B cell (primary cell): ENCODE measurements at regions not wholly inside any gene's neighbourhood (a gene's known extent, or its start where the extent isn't known, plus 50 kb on each side); places are given as distances from the start of the nearest gene placed in this dataset.

ENCODE experiments used
- ATAC-seq: fragments of 200-7000 bp; cut with Tn5 transposase; one replicate; pipeline ENCODE4 v1.10.0; 2021; ENCODE audit warnings: low read depth, mild to moderate bottlenecking, moderate number of reproducible peaks, moderate library complexity
- CTCF ChIA-PET: fragments of 350-600 bp; sonication (Branson Sonifier 250); formaldehyde crosslinking; loops from one replicate; lab custom pipeline; 2021; ENCODE audit warnings: antibody characterized with exemption, inconsistent platforms; lab: Charles Lee
- POLR2A ChIA-PET: fragments of 350-600 bp; sonication (Branson Sonifier 250); formaldehyde crosslinking; loops from one replicate; lab custom pipeline; 2021; ENCODE audit warnings: antibody characterized with exemption; lab: Charles Lee
- DNase-seq: peaks from one replicate; pipeline ENCODE4 v3.0.0; 2013
- H2AFZ ChIP-seq: 2 replicates; pipeline ENCODE4 v1.6.1; 2012; ENCODE audit warnings: mild to moderate bottlenecking, low read depth, low read length; ENCODE audit not compliant: insufficient read depth, poor library complexity, severe bottlenecking
- H3K27ac ChIP-seq, 2 donors: 1 replicate in 1 of 2; 2 replicates in 1 of 2; pipeline ENCODE4 v1.5.1; 2012 to 2013; ENCODE audit warnings: low read length in 2 of 2, mild to moderate bottlenecking in 2 of 2, moderate library complexity in 1 of 2
- H3K27me3 ChIP-seq, 4 experiments: fragments of 200-600 bp in 1 of 4; sonication (generic) in 1 of 4; replicated peaks in 1 of 4; 1 replicate in 2 of 4; 2 replicates in 2 of 4; pipeline versions ENCODE4 v1.6.1 to v1.7.0; 2013 to 2016; ENCODE audit warnings: low read length in 3 of 4, mild to moderate bottlenecking in 2 of 4, mixed read lengths in 1 of 4, moderate library complexity in 1 of 4; ENCODE audit not compliant: insufficient read depth in 4 of 4, control insufficient read depth in 3 of 4; ENCODE audit errors: control extremely low read depth in 1 of 4
- H3K36me3 ChIP-seq, 2 experiments: replicated peaks in 1 of 2; 1 replicate in 1 of 2; 2 replicates in 1 of 2; pipeline versions ENCODE4 v1.6.1 to v1.7.1; 2013; ENCODE audit warnings: low read length in 1 of 2; ENCODE audit not compliant: insufficient read depth in 2 of 2, control insufficient read depth in 1 of 2; ENCODE audit errors: control extremely low read depth in 1 of 2, extremely low read depth in 1 of 2
- H3K4me1 ChIP-seq, 2 donors: fragments of 200-600 bp in 1 of 2; sonication (generic) in 1 of 2; 1 replicate in 1 of 2; 2 replicates in 1 of 2; pipeline versions ENCODE4 v1.5.1 to v1.6.1; 2013 to 2017; ENCODE audit warnings: low read length in 2 of 2; ENCODE audit not compliant: control insufficient read depth in 2 of 2, insufficient read depth in 2 of 2
- H3K4me2 ChIP-seq: replicated peaks from 2 replicates; pipeline ENCODE3; 2012; ENCODE audit warnings: mild to moderate bottlenecking, low read depth, low read length; ENCODE audit not compliant: poor library complexity, severe bottlenecking
- H3K4me3 ChIP-seq, 5 experiments: fragments of 200-600 bp in 1 of 5; sonication (generic) in 1 of 5; 1 replicate in 3 of 5; 2 replicates in 2 of 5; pipeline versions ENCODE4 v1.5.1 to v1.7.0; 2011 to 2016; ENCODE audit warnings: low read length in 4 of 5, mild to moderate bottlenecking in 4 of 5, low read depth in 2 of 5, control low read depth in 1 of 5, moderate library complexity in 1 of 5; ENCODE audit not compliant: insufficient read depth in 1 of 5; ENCODE audit errors: control extremely low read depth in 1 of 5, extremely low read depth in 1 of 5
- H3K79me2 ChIP-seq: fragments of 200-600 bp; sonication (generic); one replicate; pipeline ENCODE4 v1.6.0; 2016; ENCODE audit warnings: low read length; ENCODE audit not compliant: control insufficient read depth, insufficient read depth
- H3K9ac ChIP-seq: fragments of 200-600 bp; sonication (generic); 2 replicates; pipeline ENCODE4 v1.6.1; 2017; ENCODE audit warnings: mild to moderate bottlenecking, low read length, moderate library complexity
- H3K9me3 ChIP-seq, 3 donors: one replicate each; pipeline versions ENCODE4 v1.6.1 to v1.7.1; 2013; ENCODE audit warnings: low read length in 2 of 3; ENCODE audit not compliant: control insufficient read depth in 2 of 3, insufficient read depth in 1 of 3; ENCODE audit errors: control extremely low read depth in 1 of 3
- H4K20me1 ChIP-seq: 2 replicates; pipeline ENCODE4 v1.6.0; 2012; ENCODE audit warnings: mild to moderate bottlenecking, low read length; ENCODE audit not compliant: insufficient read depth, control insufficient read depth, poor library complexity, severe bottlenecking
- H3K27ac Mint-ChIP-seq: one replicate; pipeline ENCODE4 v1.8.0; 2021; ENCODE audit warnings: mixed read lengths
- H3K27me3 Mint-ChIP-seq: one replicate; pipeline ENCODE4 v1.8.0; 2021; ENCODE audit warnings: mixed read lengths
- H3K4me1 Mint-ChIP-seq: one replicate; pipeline ENCODE4 v1.8.0; 2021; ENCODE audit warnings: mixed read lengths
- H3K4me3 Mint-ChIP-seq: one replicate; pipeline ENCODE4 v1.8.0; 2021; ENCODE audit warnings: mixed read lengths
- H3K9me3 Mint-ChIP-seq: one replicate; pipeline ENCODE4 v1.8.0; 2022; ENCODE audit warnings: mixed read lengths; ENCODE audit not compliant: insufficient read depth
- CTCF ChIP-seq: fragments of 200-600 bp; IDR thresholded peaks from one replicate; pipeline ENCODE4 v1.8.0; 2022; ENCODE audit warnings: antibody characterized with exemption, mild to moderate bottlenecking
- EZH2 ChIP-seq: IDR thresholded peaks from 2 replicates; pipeline ENCODE4 v1.6.1; 2012; ENCODE audit warnings: borderline replicate concordance, low read depth, mild to moderate bottlenecking, moderate library complexity, low read length; ENCODE audit not compliant: insufficient read depth, poor library complexity, severe bottlenecking
- WGBS: methylation state at CpG from one replicate; pipeline ENCODE4 v1.1.5; 2013; ENCODE audit warnings: missing lambda C conversion rate; ENCODE audit not compliant: insufficient coverage; 5-methylcytosine and 5-hydroxymethylcytosine counted together
- intact Hi-C: fragments of 100-400 bp; cut with micrococcal nuclease; formaldehyde crosslinking; loops from one replicate; pipeline ENCODE4 v1.10.0; 2022

- Mint-ChIP-seq H3K27ac (no peak overlapping the region), H3K4me1 (peaks cover 19% of the 10 kb centered on the region), H3K27me3 (no peaks in the 10 kb centered on the region), H3K9me3 (no peaks in the 10 kb centered on the region), H3K4me3 (no peak overlapping the region)
- Histone ChIP-seq H3K27ac (peak overlapping the region; percentile 91 to 93), H3K9ac (peak overlapping the region; percentile 58), H3K4me2 (peak overlapping the region; percentile 97), H2AFZ (peak overlapping the region; percentile 25), H3K9me3 (peaks cover 0 to 5% (median 5%) of the 10 kb centered on the region in 3 donors), H4K20me1 (no peaks in the 10 kb centered on the region), H3K4me3 (peak overlapping the region; percentile 45 to 79 (median 63)), H3K36me3 (no peaks in the 10 kb centered on the region), H3K4me1 (peaks cover 77 to 82% of the 10 kb centered on the region in 2 donors), H3K27me3 (no peaks in the 10 kb centered on the region), H3K79me2 (peaks cover 57% of the 10 kb centered on the region)
- TF ChIP-seq CTCF, result no peak
- TF ChIP-seq EZH2, result no peak
- ATAC-seq (no peak), DNase-seq (peak; percentile 62)
- 31% methylated on average over 6 of the region's 7 CpGs for WGBS
- CTCF ChIA-PET, result interaction anchor here (0.7 to 9.0 kb wide), 16 partner anchors 10 to 534 kb away, joined by 3 to 138 read pairs (median 6); partner anchors contain the start of genes AFTPH and SERTAD2
- intact Hi-C loops, result loop anchor here (1.0 kb wide), 2 partner anchors 9 to 110 kb away; no protein-coding TSS in a partner anchor
- POLR2A ChIA-PET, result interaction anchor here (1.2 to 4.1 kb wide), 4 partner anchors 9 to 217 kb away, joined by 3 to 42 read pairs (median 6); partner anchors contain the start of gene SERTAD2
Observed at GRCh38 chr2:64861452-64862397, 127.5 kb upstream of the SLC1A4 start.
